Naive B cell (primary cell): ENCODE measurements at regions not wholly inside any gene's neighbourhood (a gene's known extent, or its start where the extent isn't known, plus 50 kb on each side); places are given as distances from the start of the nearest gene placed in this dataset.

Experiments
- ATAC-seq, 2 donors: fragments of 150-1000 bp; cut with Tn5 transposase; 2 replicates each; pipeline ENCODE4 v1.10.0; 2021; ENCODE audit warnings: low read depth in 2 of 2, mild to moderate bottlenecking in 2 of 2, moderate library complexity in 2 of 2
- DNase-seq: peaks from one replicate; pipeline ENCODE4 v3.0.0; 2022
- H3K27ac Mint-ChIP-seq, 6 donors: one replicate each; pipeline ENCODE4 v1.8.0; 2020 to 2022; ENCODE audit warnings: mild to moderate bottlenecking in 6 of 6, mixed read lengths in 6 of 6, moderate library complexity in 5 of 6, inconsistent platforms in 2 of 6
- H3K27me3 Mint-ChIP-seq, 3 donors: one replicate each; pipeline ENCODE4 v1.8.0; 2021 to 2022; ENCODE audit warnings: mixed read lengths in 3 of 3, mild to moderate bottlenecking in 1 of 3
- H3K36me3 Mint-ChIP-seq, 2 donors: one replicate each; pipeline ENCODE4 v1.8.0; 2020 to 2022; ENCODE audit warnings: mixed read lengths in 2 of 2, inconsistent platforms in 1 of 2, mild to moderate bottlenecking in 1 of 2
- H3K4me1 Mint-ChIP-seq, 3 donors: one replicate each; pipeline ENCODE4 v1.8.0; 2020 to 2022; ENCODE audit warnings: mixed read lengths in 3 of 3, inconsistent platforms in 1 of 3, mild to moderate bottlenecking in 1 of 3, moderate library complexity in 1 of 3
- H3K4me3 Mint-ChIP-seq, 8 donors: one replicate each; pipeline ENCODE4 v1.8.0; 2020 to 2022; ENCODE audit warnings: mild to moderate bottlenecking in 8 of 8, mixed read lengths in 8 of 8, moderate library complexity in 8 of 8, inconsistent platforms in 2 of 8
- H3K9me3 Mint-ChIP-seq, 7 donors: one replicate each; pipeline ENCODE4 v1.8.0; 2020 to 2022; ENCODE audit warnings: mixed read lengths in 7 of 7, mild to moderate bottlenecking in 5 of 7, inconsistent platforms in 2 of 7, moderate library complexity in 1 of 7

- H3K4me1 Mint-ChIP-seq: peaks cover 2 to 6% (median 3%) of the 10 kb centered on the region in 3 donors
These were observed 317.6 kb upstream of the KLF4 start for GRCh38 chr9:107807183-107807582.

GRCh38 chr9:107805201-107805600 is 315.6 kb upstream of the KLF4 start:
- H3K27me3 Mint-ChIP-seq: peaks cover 5 to 17% (median 10%) of the 10 kb centered on the region in 3 donors
- H3K9me3 Mint-ChIP-seq: peaks cover 0 to 5% (median 2%) of the 10 kb centered on the region in 7 donors
- no peak overlapping the region for H3K27ac Mint-ChIP-seq
- DNase-seq (no peak), ATAC-seq (no peak)
- peaks cover 0 to 7% of the 10 kb centered on the region in 2 donors for H3K36me3 Mint-ChIP-seq
- H3K4me1 Mint-ChIP-seq: peaks cover 2 to 6% (median 3%) of the 10 kb centered on the region in 3 donors
- no peak overlapping the region for H3K4me3 Mint-ChIP-seq

More at GRCh38 chr9:107807183-107807582, 317.6 kb upstream of the KLF4 start:
- no peak overlapping the region for H3K4me3 Mint-ChIP-seq
- peaks cover 0 to 5% (median 0%) of the 10 kb centered on the region in 7 donors for H3K9me3 Mint-ChIP-seq
- peaks cover 5 to 17% (median 10%) of the 10 kb centered on the region in 3 donors for H3K27me3 Mint-ChIP-seq
- DNase-seq (no peak), ATAC-seq (no peak)
- H3K36me3 Mint-ChIP-seq: peaks cover 0 to 7% of the 10 kb centered on the region in 2 donors
- peak overlapping the region in 1 of 6 donors; percentile 57 for H3K27ac Mint-ChIP-seq

GRCh38 chr9:107794259-107794658 is 304.7 kb upstream of the KLF4 start:
- Mint-ChIP-seq H3K27ac (no peak overlapping the region), H3K9me3 (peaks cover 0 to 12% (median 6%) of the 10 kb centered on the region in 7 donors), H3K4me3 (no peak overlapping the region), H3K36me3 (peaks cover 4 to 6% of the 10 kb centered on the region in 2 donors), H3K27me3 (no peaks in the 10 kb centered on the region), H3K4me1 (no peaks in the 10 kb centered on the region)
- DNase-seq (no peak), ATAC-seq (no peak)

GRCh38 chr9:107793541-107793940 is 304.0 kb upstream of the KLF4 start:
- Mint-ChIP-seq H3K9me3 (peaks cover 0 to 12% (median 6%) of the 10 kb centered on the region in 7 donors), H3K36me3 (peaks cover 4 to 6% of the 10 kb centered on the region in 2 donors), H3K27me3 (no peaks in the 10 kb centered on the region), H3K4me3 (no peak overlapping the region), H3K4me1 (no peaks in the 10 kb centered on the region), H3K27ac (no peak overlapping the region)
- ATAC-seq: no peak
- DNase-seq: no peak

- Mint-ChIP-seq H3K4me3 (no peak overlapping the region), H3K27me3 (no peaks in the 10 kb centered on the region), H3K4me1 (no peaks in the 10 kb centered on the region), H3K9me3 (peaks cover 0 to 12% (median 6%) of the 10 kb centered on the region in 7 donors), H3K36me3 (peaks cover 4 to 6% of the 10 kb centered on the region in 2 donors), H3K27ac (no peak overlapping the region)
- DNase-seq (no peak), ATAC-seq (no peak)
These were observed 303.0 kb upstream of the KLF4 start for GRCh38 chr9:107792596-107792995.

GRCh38 chr9:107792006-107792405 is 302.4 kb upstream of the KLF4 start:
- H3K27me3 Mint-ChIP-seq: no peaks in the 10 kb centered on the region
- no peak overlapping the region for H3K4me3 Mint-ChIP-seq
- DNase-seq: no peak
- no peak overlapping the region for H3K27ac Mint-ChIP-seq
- H3K4me1 Mint-ChIP-seq: no peaks in the 10 kb centered on the region
- no peak for ATAC-seq
- peaks cover under 1 to 6% of the 10 kb centered on the region in 2 donors for H3K36me3 Mint-ChIP-seq
- H3K9me3 Mint-ChIP-seq: peaks cover 0 to 8% (median 6%) of the 10 kb centered on the region in 7 donors

- H3K4me1 Mint-ChIP-seq: no peaks in the 10 kb centered on the region
- no peaks in the 10 kb centered on the region for H3K27me3 Mint-ChIP-seq
- H3K9me3 Mint-ChIP-seq: peaks cover 0 to 6% (median 0%) of the 10 kb centered on the region in 7 donors
- H3K27ac Mint-ChIP-seq: peak overlapping the region in 1 of 6 donors; percentile 71
- DNase-seq: no peak
- no peaks in the 10 kb centered on the region for H3K36me3 Mint-ChIP-seq
- no peak overlapping the region for H3K4me3 Mint-ChIP-seq
- no peak for ATAC-seq
These were observed 299.6 kb upstream of the KLF4 start for GRCh38 chr9:107789001-107789700.

GRCh38 chr9:107786561-107786960 is 297.0 kb upstream of the KLF4 start:
- no peak for DNase-seq
- Mint-ChIP-seq H3K4me3 (no peak overlapping the region), H3K9me3 (peaks cover 0 to 2% (median 0%) of the 10 kb centered on the region in 7 donors), H3K27me3 (peaks cover 0 to 4% (median 0%) of the 10 kb centered on the region in 3 donors), H3K27ac (no peak overlapping the region), H3K36me3 (no peaks in the 10 kb centered on the region), H3K4me1 (no peaks in the 10 kb centered on the region)
- no peak for ATAC-seq

- Mint-ChIP-seq H3K4me1 (no peaks in the 10 kb centered on the region), H3K4me3 (peak overlapping the region in 1 of 8 donors; percentile 12), H3K27ac (no peak overlapping the region), H3K36me3 (no peaks in the 10 kb centered on the region), H3K27me3 (peaks cover 0 to 4% (median 0%) of the 10 kb centered on the region in 3 donors), H3K9me3 (peaks cover 0 to 2% (median 0%) of the 10 kb centered on the region in 7 donors)
- DNase-seq (no peak), ATAC-seq (no peak)
These were observed 294.8 kb upstream of the KLF4 start for GRCh38 chr9:107784235-107784958.

- Mint-ChIP-seq H3K9me3 (peaks cover 0 to 2% (median 0%) of the 10 kb centered on the region in 7 donors), H3K4me1 (no peaks in the 10 kb centered on the region), H3K36me3 (no peaks in the 10 kb centered on the region), H3K4me3 (no peak overlapping the region), H3K27me3 (peaks cover 0 to 4% (median 0%) of the 10 kb centered on the region in 3 donors), H3K27ac (peak overlapping the region in 2 of 6 donors; percentile 15 to 69)
- ATAC-seq: no peak
- no peak for DNase-seq
These were observed 293.2 kb upstream of the KLF4 start for GRCh38 chr9:107782789-107783188.

- DNase-seq: no peak
- Mint-ChIP-seq H3K9me3 (peaks cover 0 to 2% (median 0%) of the 10 kb centered on the region in 7 donors), H3K36me3 (no peaks in the 10 kb centered on the region), H3K4me1 (no peaks in the 10 kb centered on the region), H3K27me3 (peaks cover 0 to 4% (median 0%) of the 10 kb centered on the region in 3 donors), H3K27ac (peak overlapping the region in 2 of 6 donors; percentile 15 to 69), H3K4me3 (no peak overlapping the region)
- ATAC-seq: no peak
These were observed 292.8 kb upstream of the KLF4 start for GRCh38 chr9:107782381-107782780.

GRCh38 chr9:107780960-107781359 is 291.4 kb upstream of the KLF4 start:
- ATAC-seq: no peak
- DNase-seq: no peak
- no peaks in the 10 kb centered on the region for H3K4me1 Mint-ChIP-seq
- H3K27me3 Mint-ChIP-seq: peaks cover 0 to 4% (median 0%) of the 10 kb centered on the region in 3 donors
- H3K4me3 Mint-ChIP-seq: no peak overlapping the region
- H3K36me3 Mint-ChIP-seq: no peaks in the 10 kb centered on the region
- H3K9me3 Mint-ChIP-seq: peaks cover 0 to 2% (median 0%) of the 10 kb centered on the region in 7 donors
- H3K27ac Mint-ChIP-seq: no peak overlapping the region

GRCh38 chr9:107779731-107780130 is 290.2 kb upstream of the KLF4 start:
- H3K36me3 Mint-ChIP-seq: no peaks in the 10 kb centered on the region
- no peaks in the 10 kb centered on the region for H3K4me1 Mint-ChIP-seq
- H3K27ac Mint-ChIP-seq: peak overlapping the region in 1 of 6 donors; percentile 53
- no peak overlapping the region for H3K4me3 Mint-ChIP-seq
- DNase-seq (no peak), ATAC-seq (no peak)
- H3K27me3 Mint-ChIP-seq: peaks cover 0 to 4% (median 0%) of the 10 kb centered on the region in 3 donors
- peaks cover 0 to 2% (median 0%) of the 10 kb centered on the region in 7 donors for H3K9me3 Mint-ChIP-seq
